H1 (cell line): ENCODE measurements at regions not wholly inside any gene's neighbourhood (a gene's known extent, or its start where the extent isn't known, plus 50 kb on each side); places are given as distances from the start of the nearest gene placed in this dataset.

Experiments
- EP300 ChIP-seq, 2 experiments: IDR thresholded peaks; 1 replicate in 1 of 2; 2 replicates in 1 of 2; pipeline ENCODE4 v1.6.1; 2011 to 2012; ENCODE audit warnings: low read depth in 2 of 2, low read length in 2 of 2, mild to moderate bottlenecking in 2 of 2, borderline replicate concordance in 1 of 2, inconsistent platforms in 1 of 2, moderate library complexity in 1 of 2
- SP4 ChIP-seq: IDR thresholded peaks from 2 replicates; pipeline ENCODE4 v1.6.1; 2012; ENCODE audit warnings: low read length, inconsistent platforms

DNA sequence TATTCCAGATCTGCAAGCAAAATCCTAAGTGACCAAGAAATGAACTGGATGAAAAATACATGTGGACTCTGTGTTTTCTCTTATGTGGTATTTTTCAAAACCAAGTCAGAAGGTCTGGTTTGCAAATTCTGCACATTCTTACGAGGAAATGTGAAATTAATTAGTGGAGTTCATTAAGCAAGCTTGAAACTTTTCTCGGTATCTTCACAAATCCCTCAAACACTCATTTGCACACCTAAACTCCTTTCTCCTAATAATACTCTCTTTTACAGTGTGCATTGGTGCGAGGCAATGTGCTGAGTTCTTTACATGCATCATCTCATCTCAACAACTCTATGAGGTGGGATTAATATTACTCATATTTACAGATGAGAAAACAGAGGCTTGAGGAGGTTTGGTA, 82.1 kb downstream of the MTERF1 start (continued):
- TF ChIP-seq EP300 (IDR thresholded peaks at IDR 0.05; ENCODE audit: borderline replicate concordance in 1 of 2, low read depth in 2 of 2, low read length in 2 of 2) (no peak), SP4 (no peak)
